Gastrocnemius medialis (tissue), 4 donors: ENCODE measurements at regions not wholly inside any gene's neighbourhood (a gene's known extent, or its start where the extent isn't known, plus 50 kb on each side); places are given as distances from the start of the nearest gene placed in this dataset.

ENCODE experiments used
- POLR2A ChIP-seq, 2 donors: fragments of 450-650 bp; IDR thresholded peaks; one replicate each; pipeline ENCODE4 v1.6.1; 2017; ENCODE audit warnings: antibody characterized with exemption in 2 of 2, mild to moderate bottlenecking in 2 of 2, moderate library complexity in 2 of 2
- TF ChIP-seq, protein P1 (sequence below), 5 experiments: fragments of 450-650 bp in 3 of 5; fragments of 200-600 bp in 2 of 5; sonication (generic) in 2 of 5; IDR thresholded peaks in 4 of 5; conservative IDR thresholded peaks in 1 of 5; 1 replicate in 4 of 5; 2 replicates in 1 of 5; pipeline ENCODE4 v1.5.1; 2016 to 2019; ENCODE audit warnings: antibody characterized with exemption in 5 of 5, mild to moderate bottlenecking in 3 of 5, moderate library complexity in 3 of 5

DNA sequence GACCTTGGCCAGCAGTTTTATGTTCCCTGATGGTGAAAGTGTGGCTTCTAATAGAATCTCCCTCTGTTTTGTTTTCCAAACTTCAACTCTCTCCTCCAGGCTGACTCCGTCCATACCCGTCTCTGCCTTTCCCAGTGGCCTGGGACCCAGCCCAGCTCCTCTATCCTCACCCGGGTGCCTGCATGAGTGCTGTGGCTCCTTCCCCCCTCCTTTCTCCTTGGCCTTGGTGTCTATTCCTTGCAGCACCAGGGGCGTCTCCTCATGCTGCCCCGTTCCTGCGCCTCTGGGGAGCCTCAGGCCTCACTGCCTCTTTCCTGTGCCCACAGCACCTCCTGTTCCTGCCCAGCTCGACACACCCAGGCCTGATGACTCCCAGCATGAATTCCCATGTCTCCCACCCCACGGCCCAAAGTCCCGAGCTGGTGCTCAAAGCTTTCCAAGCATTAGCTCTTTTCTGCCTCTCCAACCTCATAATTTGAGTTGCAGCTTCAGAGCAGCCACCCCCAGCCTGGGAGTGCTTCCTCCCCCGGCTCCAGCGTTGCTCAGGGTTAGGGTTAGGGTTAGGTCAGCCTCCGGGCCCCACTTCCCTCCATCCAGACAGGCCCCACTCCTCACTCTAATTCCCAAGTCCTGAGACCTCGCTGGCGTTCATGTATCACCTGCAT, 56.3 kb upstream of the AFDN start:
- TF ChIP-seq, protein P1, sequence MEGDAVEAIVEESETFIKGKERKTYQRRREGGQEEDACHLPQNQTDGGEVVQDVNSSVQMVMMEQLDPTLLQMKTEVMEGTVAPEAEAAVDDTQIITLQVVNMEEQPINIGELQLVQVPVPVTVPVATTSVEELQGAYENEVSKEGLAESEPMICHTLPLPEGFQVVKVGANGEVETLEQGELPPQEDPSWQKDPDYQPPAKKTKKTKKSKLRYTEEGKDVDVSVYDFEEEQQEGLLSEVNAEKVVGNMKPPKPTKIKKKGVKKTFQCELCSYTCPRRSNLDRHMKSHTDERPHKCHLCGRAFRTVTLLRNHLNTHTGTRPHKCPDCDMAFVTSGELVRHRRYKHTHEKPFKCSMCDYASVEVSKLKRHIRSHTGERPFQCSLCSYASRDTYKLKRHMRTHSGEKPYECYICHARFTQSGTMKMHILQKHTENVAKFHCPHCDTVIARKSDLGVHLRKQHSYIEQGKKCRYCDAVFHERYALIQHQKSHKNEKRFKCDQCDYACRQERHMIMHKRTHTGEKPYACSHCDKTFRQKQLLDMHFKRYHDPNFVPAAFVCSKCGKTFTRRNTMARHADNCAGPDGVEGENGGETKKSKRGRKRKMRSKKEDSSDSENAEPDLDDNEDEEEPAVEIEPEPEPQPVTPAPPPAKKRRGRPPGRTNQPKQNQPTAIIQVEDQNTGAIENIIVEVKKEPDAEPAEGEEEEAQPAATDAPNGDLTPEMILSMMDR (IDR thresholded peaks at IDR 0.05 in 4 of 5, conservative IDR thresholded peaks at IDR 0.05 in 1 of 5), result no peak
- TF ChIP-seq POLR2A (IDR thresholded peaks at IDR 0.05), result no peak
